Fibroblast of lung (primary cell): ENCODE measurements at regions not wholly inside any gene's neighbourhood (a gene's known extent, or its start where the extent isn't known, plus 50 kb on each side); places are given as distances from the start of the nearest gene placed in this dataset.

Experiments used
- CTCF ChIP-seq, 2 donors: IDR thresholded peaks in 1 of 2; conservative IDR thresholded peaks in 1 of 2; 1 replicate in 1 of 2; 2 replicates in 1 of 2; pipeline ENCODE4 v1.5.1; 2011 to 2012; ENCODE audit warnings: low read length in 2 of 2, control low read depth in 1 of 2, inconsistent platforms in 1 of 2, low read depth in 1 of 2, mild to moderate bottlenecking in 1 of 2
- EZH2 ChIP-seq: IDR thresholded peaks from 2 replicates; pipeline ENCODE4 v1.5.1; 2012; ENCODE audit warnings: low read length, control low read depth, mild to moderate bottlenecking; ENCODE audit errors: missing control alignments

- TF ChIP-seq CTCF (conservative IDR thresholded peaks at IDR 0.05 in 1 of 2, IDR thresholded peaks at IDR 0.05 in 1 of 2; ENCODE audit: low read depth in 1 of 2, low read length in 2 of 2) (no peak), EZH2 (no peak)
Measured at GRCh38 chr9:99576002-99576401, 245.7 kb upstream of the NR4A3 start.
